ENCODE measurements at regions not wholly inside any gene's neighbourhood (a gene's known extent, or its start where the extent isn't known, plus 50 kb on each side); places are given as distances from the start of the nearest gene placed in this dataset.

DNA sequence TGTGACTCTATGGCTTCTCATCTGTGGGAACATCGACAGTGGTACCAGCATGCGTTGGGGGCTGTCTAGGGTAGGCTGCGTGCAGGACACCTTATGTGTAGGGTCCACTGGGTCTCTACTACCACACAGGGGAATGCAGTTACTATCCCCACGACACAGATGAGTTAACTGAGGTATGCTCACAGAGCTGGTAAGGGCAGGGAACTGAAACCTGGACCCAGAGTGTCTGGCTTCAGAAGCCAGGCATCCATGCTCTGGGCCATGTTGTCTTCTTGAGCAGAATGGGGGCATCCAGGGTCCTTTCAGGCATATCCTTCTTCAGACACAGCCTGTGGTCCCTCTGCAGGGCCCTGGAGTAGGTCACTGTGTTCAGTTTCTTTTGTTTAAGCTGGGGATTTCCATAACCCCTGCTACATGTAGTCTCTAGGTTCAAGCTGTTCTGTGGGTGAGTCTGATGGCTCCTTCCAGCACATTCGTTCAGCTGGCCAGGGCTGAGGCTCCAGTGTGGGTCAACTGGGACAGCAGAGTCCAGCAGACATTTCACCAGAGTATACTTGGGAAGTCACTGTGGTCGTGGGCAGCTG is 148.8 kb downstream of the GADD45G start:
- H3K9ac ChIP-seq (ENCODE audit: insufficient read depth, low read length, poor library complexity, severe bottlenecking), result no peak overlapping the region
- no peak for DNase-seq
- no peaks in the 10 kb centered on the region for H3K9me3 ChIP-seq (replicated peaks in 1 of 2; ENCODE audit: control insufficient read depth in 1 of 2, insufficient read depth in 1 of 2, low read length in 2 of 2)
- H2AFZ ChIP-seq (ENCODE audit: insufficient read depth, low read depth, low read length, poor library complexity, severe bottlenecking), result no peak overlapping the region
- Mint-ChIP-seq H3K27me3 (ENCODE audit: low read depth in 3 of 3) (peaks cover 0 to 5% (median 2%) of the 10 kb centered on the region in 3 donors), H3K9me3 (no peaks in the 10 kb centered on the region), H3K27ac (no peak overlapping the region), H3K4me3 (no peak overlapping the region), H3K36me3 (no peaks in the 10 kb centered on the region), H3K4me1 (no peaks in the 10 kb centered on the region)
- WGBS (ENCODE audit: insufficient coverage), result 63% methylated on average over 1 of the region's 6 CpGs
- no peak overlapping the region for H3K4me2 ChIP-seq (replicated peaks; ENCODE audit: extremely low read depth, low read length, poor library complexity, severe bottlenecking)
- no peaks in the 10 kb centered on the region for H3K79me2 ChIP-seq (ENCODE audit: insufficient read depth, low read length)
- no peak overlapping the region for H3K4me3 ChIP-seq (replicated peaks in 1 of 3; ENCODE audit: low read depth in 2 of 3, low read length in 3 of 3)
- TF ChIP-seq, protein P1, sequence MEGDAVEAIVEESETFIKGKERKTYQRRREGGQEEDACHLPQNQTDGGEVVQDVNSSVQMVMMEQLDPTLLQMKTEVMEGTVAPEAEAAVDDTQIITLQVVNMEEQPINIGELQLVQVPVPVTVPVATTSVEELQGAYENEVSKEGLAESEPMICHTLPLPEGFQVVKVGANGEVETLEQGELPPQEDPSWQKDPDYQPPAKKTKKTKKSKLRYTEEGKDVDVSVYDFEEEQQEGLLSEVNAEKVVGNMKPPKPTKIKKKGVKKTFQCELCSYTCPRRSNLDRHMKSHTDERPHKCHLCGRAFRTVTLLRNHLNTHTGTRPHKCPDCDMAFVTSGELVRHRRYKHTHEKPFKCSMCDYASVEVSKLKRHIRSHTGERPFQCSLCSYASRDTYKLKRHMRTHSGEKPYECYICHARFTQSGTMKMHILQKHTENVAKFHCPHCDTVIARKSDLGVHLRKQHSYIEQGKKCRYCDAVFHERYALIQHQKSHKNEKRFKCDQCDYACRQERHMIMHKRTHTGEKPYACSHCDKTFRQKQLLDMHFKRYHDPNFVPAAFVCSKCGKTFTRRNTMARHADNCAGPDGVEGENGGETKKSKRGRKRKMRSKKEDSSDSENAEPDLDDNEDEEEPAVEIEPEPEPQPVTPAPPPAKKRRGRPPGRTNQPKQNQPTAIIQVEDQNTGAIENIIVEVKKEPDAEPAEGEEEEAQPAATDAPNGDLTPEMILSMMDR (IDR thresholded peaks at IDR 0.05), result no peak
- H4K20me1 ChIP-seq (ENCODE audit: insufficient read depth, low read length), result no peaks in the 10 kb centered on the region
- no peaks in the 10 kb centered on the region for H3K4me1 ChIP-seq (ENCODE audit: control insufficient read depth in 1 of 2, insufficient read depth in 2 of 2, low read length in 2 of 2)
- intact Hi-C loops (cut with micrococcal nuclease), result no loop called here
- no peak overlapping the region for H3K27ac ChIP-seq (ENCODE audit: low read depth in 1 of 2, low read length in 2 of 2)
- no peaks in the 10 kb centered on the region for H3K27me3 ChIP-seq (ENCODE audit: control insufficient read depth in 2 of 2, insufficient read depth in 2 of 2, low read length in 2 of 2)
- no peaks in the 10 kb centered on the region for H3K36me3 ChIP-seq (replicated peaks in 1 of 2; ENCODE audit: control insufficient read depth in 1 of 2, insufficient read depth in 2 of 2, low read length in 2 of 2)

DNA sequence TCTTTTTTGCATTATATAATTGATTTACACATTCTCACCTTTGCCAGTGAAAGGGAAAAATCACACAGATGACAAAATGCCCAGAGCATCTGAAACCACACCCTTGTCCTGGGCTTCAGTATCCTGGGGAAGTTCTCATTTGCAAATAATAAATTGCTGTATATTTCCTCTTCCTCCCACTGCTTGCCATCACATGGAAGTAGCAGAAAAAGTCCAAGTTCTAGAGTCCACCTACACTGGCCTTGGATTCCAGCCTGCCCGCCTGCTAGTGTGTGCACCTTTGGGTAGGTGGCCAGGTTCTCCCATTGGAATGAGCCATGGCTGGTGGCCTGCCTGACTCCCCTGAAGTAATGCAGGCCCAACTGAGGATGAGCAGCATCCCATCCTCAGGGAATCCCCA is 149.4 kb downstream of the GADD45G start:
- peaks cover 0 to 5% (median 2%) of the 10 kb centered on the region in 3 donors for H3K27me3 Mint-ChIP-seq (ENCODE audit: low read depth in 3 of 3)
- TF ChIP-seq, protein P1 (IDR thresholded peaks at IDR 0.05), result no peak

More for the DNA sequence above, 149.4 kb downstream of the GADD45G start:
- no peak for DNase-seq
- Histone ChIP-seq H3K4me2 (replicated peaks; ENCODE audit: extremely low read depth, low read length, poor library complexity, severe bottlenecking) (no peak overlapping the region), H3K36me3 (replicated peaks in 1 of 2; ENCODE audit: control insufficient read depth in 1 of 2, insufficient read depth in 2 of 2, low read length in 2 of 2) (no peaks in the 10 kb centered on the region), H4K20me1 (ENCODE audit: insufficient read depth, low read length) (no peaks in the 10 kb centered on the region), H2AFZ (ENCODE audit: insufficient read depth, low read depth, low read length, poor library complexity, severe bottlenecking) (no peak overlapping the region), H3K9me3 (replicated peaks in 1 of 2; ENCODE audit: control insufficient read depth in 1 of 2, insufficient read depth in 1 of 2, low read length in 2 of 2) (no peaks in the 10 kb centered on the region), H3K79me2 (ENCODE audit: insufficient read depth, low read length) (no peaks in the 10 kb centered on the region), H3K27ac (ENCODE audit: low read depth in 1 of 2, low read length in 2 of 2) (no peak overlapping the region), H3K9ac (ENCODE audit: insufficient read depth, low read length, poor library complexity, severe bottlenecking) (no peak overlapping the region), H3K4me1 (ENCODE audit: control insufficient read depth in 1 of 2, insufficient read depth in 2 of 2, low read length in 2 of 2) (no peaks in the 10 kb centered on the region), H3K4me3 (replicated peaks in 1 of 3; ENCODE audit: low read depth in 2 of 3, low read length in 3 of 3) (no peak overlapping the region), H3K27me3 (ENCODE audit: control insufficient read depth in 2 of 2, insufficient read depth in 2 of 2, low read length in 2 of 2) (no peaks in the 10 kb centered on the region)
- Mint-ChIP-seq H3K27ac (no peak overlapping the region), H3K4me1 (no peaks in the 10 kb centered on the region), H3K36me3 (no peaks in the 10 kb centered on the region), H3K4me3 (no peak overlapping the region), H3K9me3 (no peaks in the 10 kb centered on the region)
- no CpG with 5 or more reads among the region's 1 CpG for WGBS (ENCODE audit: insufficient coverage)
- intact Hi-C loops (cut with micrococcal nuclease), result no loop called here
